DND-41 (cell line): ENCODE measurements at regions not wholly inside any gene's neighbourhood (a gene's known extent, or its start where the extent isn't known, plus 50 kb on each side); places are given as distances from the start of the nearest gene placed in this dataset.

ENCODE experiments used
- ATAC-seq: fragments of 200-7000 bp; cut with Tn5 transposase; 3 replicates; pipeline ENCODE4 v1.9.1; 2021; ENCODE audit warnings: low read depth; ENCODE audit not compliant: insufficient read depth
- DNase-seq: peaks from one replicate; pipeline ENCODE4 v3.0.0-alpha.2; 2020
- H2AFZ ChIP-seq: 2 replicates; pipeline ENCODE4 v1.6.0; 2012; ENCODE audit warnings: low read depth, low read length
- H3K27ac ChIP-seq: 2 replicates; pipeline ENCODE4 v1.5.1; 2012; ENCODE audit warnings: low read length, inconsistent platforms
- H3K27me3 ChIP-seq: fragments of 200-600 bp; sonication (generic); 2 replicates; pipeline ENCODE4 v1.6.0; 2012; ENCODE audit warnings: low read length, mild to moderate bottlenecking, inconsistent platforms; ENCODE audit not compliant: insufficient read depth, poor library complexity
- H3K36me3 ChIP-seq: 2 replicates; pipeline ENCODE4 v1.5.1; 2012; ENCODE audit warnings: low read length, inconsistent platforms; ENCODE audit not compliant: insufficient read depth
- H3K4me1 ChIP-seq: 2 replicates; pipeline ENCODE4 v1.5.1; 2012; ENCODE audit warnings: mild to moderate bottlenecking, low read length; ENCODE audit not compliant: insufficient read depth
- H3K4me2 ChIP-seq: 2 replicates; pipeline ENCODE4 v1.6.0; 2012; ENCODE audit warnings: mild to moderate bottlenecking, moderate library complexity, low read length, inconsistent platforms; ENCODE audit not compliant: insufficient read depth
- H3K4me3 ChIP-seq, 2 experiments: fragments of 200-600 bp in 1 of 2; shearing (Covaris generic) in 1 of 2; 2 replicates each; pipeline ENCODE4 v1.5.1; 2012 to 2016; ENCODE audit warnings: inconsistent platforms in 2 of 2, low read length in 2 of 2, mild to moderate bottlenecking in 2 of 2, low read depth in 1 of 2, moderate library complexity in 1 of 2
- H3K79me2 ChIP-seq: 2 replicates; pipeline ENCODE4 v1.6.0; 2012; ENCODE audit warnings: low read length, inconsistent platforms; ENCODE audit not compliant: insufficient read depth
- H3K9ac ChIP-seq: 2 replicates; pipeline ENCODE4 v1.6.0; 2012; ENCODE audit warnings: low read depth, mild to moderate bottlenecking, inconsistent platforms, low read length, moderate library complexity
- H3K9me3 ChIP-seq: 2 replicates; pipeline ENCODE4 v1.5.1; 2012; ENCODE audit warnings: low read length, moderate library complexity, mild to moderate bottlenecking, inconsistent platforms; ENCODE audit not compliant: insufficient read depth, severe bottlenecking
- H4K20me1 ChIP-seq: 2 replicates; pipeline ENCODE4 v1.6.0; 2012; ENCODE audit warnings: low read length; ENCODE audit not compliant: insufficient read depth
- EZH2 ChIP-seq: IDR thresholded peaks from 3 replicates; pipeline ENCODE4 v1.6.1; 2012; ENCODE audit warnings: borderline replicate concordance, low read depth, mild to moderate bottlenecking, moderate library complexity, low read length, inconsistent platforms; ENCODE audit not compliant: severe bottlenecking
- TF ChIP-seq, protein P1 (sequence below): IDR thresholded peaks from 2 replicates; pipeline ENCODE4 v1.5.1; 2012; ENCODE audit warnings: borderline replicate concordance, low read length, moderate library complexity, mild to moderate bottlenecking; ENCODE audit not compliant: poor library complexity, severe bottlenecking; ENCODE audit errors: extremely low read depth

- H3K9me3 ChIP-seq, result no peaks in the 10 kb centered on the region
- no peak overlapping the region for H2AFZ ChIP-seq
- no peak overlapping the region for H3K4me2 ChIP-seq
These were observed 471.8 kb upstream of the C9orf72 start for GRCh38 chr9:28045051-28045450.

DNA sequence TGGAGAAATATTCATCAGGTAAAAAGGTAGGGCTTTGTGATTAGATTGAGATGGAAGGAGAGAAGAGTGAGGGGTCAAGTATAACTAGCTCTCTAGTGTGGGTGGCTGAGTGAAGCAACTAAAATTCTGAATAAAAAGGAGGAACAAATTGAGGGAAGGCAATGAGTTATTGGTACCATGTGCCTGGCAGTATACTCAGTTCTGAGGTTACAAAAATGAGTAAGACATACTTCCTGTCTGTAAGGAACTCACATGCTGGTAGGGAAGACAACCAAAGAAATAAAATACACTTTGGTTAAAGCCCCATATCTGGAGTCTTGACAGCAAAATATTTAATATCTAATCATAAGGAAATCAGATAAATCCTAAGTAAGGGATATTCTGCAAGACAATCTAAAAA, 476.8 kb upstream of the C9orf72 start:
- H3K36me3 ChIP-seq, result no peaks in the 10 kb centered on the region
- no peak overlapping the region for H2AFZ ChIP-seq
- no peaks in the 10 kb centered on the region for H3K4me1 ChIP-seq
- H3K4me2 ChIP-seq, result no peak overlapping the region
- no peak overlapping the region for H3K4me3 ChIP-seq
- no peaks in the 10 kb centered on the region for H4K20me1 ChIP-seq
- TF ChIP-seq, protein P1, sequence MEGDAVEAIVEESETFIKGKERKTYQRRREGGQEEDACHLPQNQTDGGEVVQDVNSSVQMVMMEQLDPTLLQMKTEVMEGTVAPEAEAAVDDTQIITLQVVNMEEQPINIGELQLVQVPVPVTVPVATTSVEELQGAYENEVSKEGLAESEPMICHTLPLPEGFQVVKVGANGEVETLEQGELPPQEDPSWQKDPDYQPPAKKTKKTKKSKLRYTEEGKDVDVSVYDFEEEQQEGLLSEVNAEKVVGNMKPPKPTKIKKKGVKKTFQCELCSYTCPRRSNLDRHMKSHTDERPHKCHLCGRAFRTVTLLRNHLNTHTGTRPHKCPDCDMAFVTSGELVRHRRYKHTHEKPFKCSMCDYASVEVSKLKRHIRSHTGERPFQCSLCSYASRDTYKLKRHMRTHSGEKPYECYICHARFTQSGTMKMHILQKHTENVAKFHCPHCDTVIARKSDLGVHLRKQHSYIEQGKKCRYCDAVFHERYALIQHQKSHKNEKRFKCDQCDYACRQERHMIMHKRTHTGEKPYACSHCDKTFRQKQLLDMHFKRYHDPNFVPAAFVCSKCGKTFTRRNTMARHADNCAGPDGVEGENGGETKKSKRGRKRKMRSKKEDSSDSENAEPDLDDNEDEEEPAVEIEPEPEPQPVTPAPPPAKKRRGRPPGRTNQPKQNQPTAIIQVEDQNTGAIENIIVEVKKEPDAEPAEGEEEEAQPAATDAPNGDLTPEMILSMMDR, result no peak
- TF ChIP-seq EZH2, result no peak
- DNase-seq, result no peak
- H3K9ac ChIP-seq, result no peak overlapping the region
- H3K9me3 ChIP-seq, result no peaks in the 10 kb centered on the region
- ATAC-seq, result no peak
- no peaks in the 10 kb centered on the region for H3K79me2 ChIP-seq
- H3K27me3 ChIP-seq, result no peaks in the 10 kb centered on the region
- H3K27ac ChIP-seq, result no peak overlapping the region

More at GRCh38 chr9:28045051-28045450, 471.8 kb upstream of the C9orf72 start:
- Histone ChIP-seq H3K79me2 (no peaks in the 10 kb centered on the region), H3K4me1 (no peaks in the 10 kb centered on the region), H3K4me3 (no peak overlapping the region), H3K27me3 (no peaks in the 10 kb centered on the region), H3K36me3 (no peaks in the 10 kb centered on the region), H4K20me1 (no peaks in the 10 kb centered on the region), H3K9ac (no peak overlapping the region), H3K27ac (no peak overlapping the region)
- ATAC-seq (no peak), DNase-seq (no peak)
- no peak for TF ChIP-seq EZH2
- TF ChIP-seq, protein P1, result no peak

- Histone ChIP-seq H4K20me1 (no peaks in the 10 kb centered on the region), H3K27me3 (no peaks in the 10 kb centered on the region), H3K4me3 (no peak overlapping the region), H2AFZ (no peak overlapping the region), H3K9me3 (no peaks in the 10 kb centered on the region), H3K79me2 (no peaks in the 10 kb centered on the region), H3K9ac (no peak overlapping the region), H3K4me1 (no peaks in the 10 kb centered on the region), H3K4me2 (no peak overlapping the region), H3K36me3 (no peaks in the 10 kb centered on the region), H3K27ac (no peak overlapping the region)
- no peak for ATAC-seq
- no peak for DNase-seq
- no peak for TF ChIP-seq EZH2
- TF ChIP-seq, protein P1, result no peak
These were observed 477.7 kb upstream of the C9orf72 start for GRCh38 chr9:28050941-28051340.
